ENCODE measurements at regions not wholly inside any gene's neighbourhood (a gene's known extent, or its start where the extent isn't known, plus 50 kb on each side); places are given as distances from the start of the nearest gene placed in this dataset.
"Not testable (repeated sequence)": the region's sequence is repeated elsewhere in the genome, so short reads cannot be mapped to it uniquely, and the experiment has no call there.

DNA sequence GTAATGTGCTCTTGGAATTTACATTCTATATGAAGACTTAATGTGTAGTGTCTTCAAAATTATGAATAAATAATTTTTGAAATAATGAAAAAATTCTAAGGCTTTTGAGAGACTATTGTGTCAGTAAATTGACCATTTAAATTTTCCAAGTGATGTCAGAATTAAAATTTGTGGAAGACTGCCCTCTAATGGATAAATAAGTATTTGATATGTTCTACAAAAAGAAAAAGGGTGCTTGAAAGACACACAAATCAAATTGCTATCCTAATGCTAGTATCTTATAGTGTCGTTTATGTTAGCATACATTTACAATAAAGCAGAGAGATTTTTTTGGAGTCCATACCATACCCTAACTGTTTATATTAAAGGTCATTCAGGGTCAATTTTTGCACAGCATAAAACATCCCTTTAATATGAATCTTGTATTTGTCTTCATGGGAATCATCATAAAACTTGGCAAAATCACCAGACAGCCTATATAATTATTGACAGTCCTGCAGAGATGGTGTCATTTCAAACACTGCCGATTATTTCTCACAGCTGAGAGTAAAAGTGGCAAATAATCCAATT lies 120.8 kb upstream of the SLC27A6 start:
- Histone ChIP-seq H3K27ac (ENCODE audit: low read depth in 2 of 2, low read length in 1 of 2) (no peak overlapping the region), H3K4me3 (ENCODE audit: low read depth in 1 of 2, low read length in 2 of 2) (no peak overlapping the region), H3K36me3 (ENCODE audit: control insufficient read depth in 2 of 2, insufficient read depth in 2 of 2, low read length in 1 of 2) (no peaks in the 10 kb centered on the region), H3K4me1 (ENCODE audit: control insufficient read depth in 2 of 2, insufficient read depth in 2 of 2, low read length in 1 of 2) (no peaks in the 10 kb centered on the region), H3K27me3 (ENCODE audit: control insufficient read depth in 1 of 2, insufficient read depth in 2 of 2, low read length in 2 of 2) (no peaks in the 10 kb centered on the region), H3K9me3 (ENCODE audit: control insufficient read depth in 2 of 2, insufficient read depth in 1 of 2, low read depth in 1 of 2, low read length in 1 of 2) (peaks cover 0 to 2% of the 10 kb centered on the region in 2 donors)
- WGBS, 2 donors = 24 to 30% methylated on average over 2 of the region's 2 CpGs

DNA sequence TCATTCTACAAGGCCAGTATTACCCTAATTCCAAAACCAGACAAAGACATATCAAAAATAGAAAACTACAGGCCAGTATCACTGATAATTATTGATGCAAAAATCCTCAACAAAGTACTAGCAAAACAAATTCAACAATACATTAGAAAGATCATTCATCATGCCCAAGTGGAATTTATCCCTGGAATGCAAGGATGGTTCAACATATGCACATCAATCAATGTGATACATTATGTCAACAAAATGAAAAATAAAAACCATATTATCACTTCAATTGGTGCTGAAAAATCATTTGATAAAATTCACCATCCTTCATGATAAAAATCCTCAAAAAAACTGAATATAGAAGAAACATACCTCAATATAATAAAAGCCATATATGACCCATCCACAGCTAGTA lies 115.2 kb upstream of the SLC27A6 start:
- Histone ChIP-seq H3K36me3 (ENCODE audit: control insufficient read depth in 2 of 2, insufficient read depth in 2 of 2, low read length in 1 of 2) (no peaks in the 10 kb centered on the region), H3K27ac (ENCODE audit: low read depth in 2 of 2, low read length in 1 of 2) (no peak overlapping the region)

DNA sequence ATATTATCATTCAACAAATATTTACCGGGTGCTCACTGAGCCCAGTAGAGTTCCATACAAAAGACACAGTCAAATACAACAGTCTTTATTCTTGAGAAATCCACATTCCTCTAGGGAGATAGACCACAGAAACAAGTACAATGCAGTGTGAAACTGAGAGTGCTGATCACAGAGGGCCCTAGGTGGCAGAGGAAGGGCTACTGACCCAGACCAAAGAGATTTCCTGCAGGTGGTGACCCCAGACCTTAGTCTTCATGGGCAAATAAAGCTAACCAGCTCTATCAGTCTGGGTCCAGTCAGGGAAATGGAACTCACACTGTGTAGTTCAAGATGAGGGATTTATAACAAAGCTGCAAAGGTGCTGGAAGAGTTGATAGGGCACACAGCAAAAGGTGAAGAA lies 110.4 kb upstream of the SLC27A6 start:
- Histone ChIP-seq H3K4me1 (ENCODE audit: control insufficient read depth in 2 of 2, insufficient read depth in 2 of 2, low read length in 1 of 2) (no peaks in the 10 kb centered on the region), H3K27me3 (ENCODE audit: control insufficient read depth in 1 of 2, insufficient read depth in 2 of 2, low read length in 2 of 2) (no peaks in the 10 kb centered on the region), H3K9me3 (ENCODE audit: control insufficient read depth in 2 of 2, insufficient read depth in 1 of 2, low read depth in 1 of 2, low read length in 1 of 2) (no peaks in the 10 kb centered on the region), H3K27ac (ENCODE audit: low read depth in 2 of 2, low read length in 1 of 2) (no peak overlapping the region), H3K4me3 (ENCODE audit: low read depth in 1 of 2, low read length in 2 of 2) (no peak overlapping the region), H3K36me3 (ENCODE audit: control insufficient read depth in 2 of 2, insufficient read depth in 2 of 2, low read length in 1 of 2) (no peaks in the 10 kb centered on the region)
- WGBS, 2 donors = 85 to 88% methylated on average over 1 of the region's 1 CpG

More for the DNA sequence above, 115.2 kb upstream of the SLC27A6 start:
- Histone ChIP-seq H3K4me3 (ENCODE audit: low read depth in 1 of 2, low read length in 2 of 2) (no peak overlapping the region), H3K9me3 (ENCODE audit: control insufficient read depth in 2 of 2, insufficient read depth in 1 of 2, low read depth in 1 of 2, low read length in 1 of 2) (peaks cover 0 to 2% of the 10 kb centered on the region in 2 donors), H3K4me1 (ENCODE audit: control insufficient read depth in 2 of 2, insufficient read depth in 2 of 2, low read length in 1 of 2) (no peaks in the 10 kb centered on the region), H3K27me3 (ENCODE audit: control insufficient read depth in 1 of 2, insufficient read depth in 2 of 2, low read length in 2 of 2) (no peaks in the 10 kb centered on the region)

DNA sequence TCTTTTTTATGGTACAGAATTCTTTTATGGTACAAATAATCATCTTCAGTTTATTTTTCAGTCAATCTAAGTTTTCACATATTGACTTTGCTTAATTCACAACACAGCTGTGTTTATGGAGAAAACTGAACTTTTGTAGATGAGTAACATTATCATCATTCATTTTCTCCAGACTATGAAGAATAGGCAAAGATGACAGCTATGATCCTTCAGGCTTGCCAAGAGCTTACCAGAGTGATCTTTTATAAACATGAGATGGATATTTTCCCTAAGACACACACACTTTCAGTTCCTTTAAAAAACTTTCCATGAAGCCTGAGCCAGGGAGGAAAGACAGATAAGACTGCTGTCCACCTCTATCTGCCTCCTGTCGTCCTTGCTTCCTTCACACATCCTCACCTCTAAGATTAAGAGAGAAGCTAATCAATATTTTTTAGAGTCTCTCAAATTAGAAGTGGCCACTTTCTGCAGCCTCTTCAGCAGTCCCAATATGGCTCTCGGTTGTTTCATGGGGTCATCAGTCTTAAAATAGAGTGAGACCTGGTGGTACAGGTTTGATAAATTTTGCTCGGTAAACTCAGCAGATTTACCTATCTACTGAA lies 108.1 kb upstream of the SLC27A6 start:
- 46 to 54% methylated on average over 3 of the region's 3 CpGs for WGBS, 2 donors

DNA sequence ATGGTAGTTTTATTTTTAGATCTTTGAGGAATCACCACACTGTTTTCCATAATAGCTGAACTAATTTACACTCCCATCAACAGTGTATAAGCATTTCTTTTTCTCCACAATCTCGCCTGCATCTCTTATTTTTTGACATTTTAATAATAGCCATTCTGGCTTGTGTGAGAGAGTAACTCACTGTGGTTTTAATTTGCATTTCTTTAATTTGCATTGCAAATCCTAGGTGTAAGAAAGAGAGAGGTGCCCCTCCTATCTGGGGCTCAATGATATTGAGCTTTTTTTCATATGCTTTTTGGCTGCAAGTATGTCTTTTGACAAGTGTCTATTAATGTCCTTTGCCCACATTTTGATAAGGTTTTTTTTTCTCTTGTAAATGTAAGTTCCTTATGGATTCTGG lies 106.3 kb upstream of the SLC27A6 start:
- WGBS, 2 donors = 84 to 85% methylated on average over 1 of the region's 1 CpG
- Histone ChIP-seq H3K4me3 (ENCODE audit: low read depth in 1 of 2, low read length in 2 of 2) (no peak overlapping the region), H3K36me3 (ENCODE audit: control insufficient read depth in 2 of 2, insufficient read depth in 2 of 2, low read length in 1 of 2) (no peaks in the 10 kb centered on the region), H3K4me1 (ENCODE audit: control insufficient read depth in 2 of 2, insufficient read depth in 2 of 2, low read length in 1 of 2) (no peaks in the 10 kb centered on the region), H3K9me3 (ENCODE audit: control insufficient read depth in 2 of 2, insufficient read depth in 1 of 2, low read depth in 1 of 2, low read length in 1 of 2) (no peaks in the 10 kb centered on the region), H3K27ac (ENCODE audit: low read depth in 2 of 2, low read length in 1 of 2) (no peak overlapping the region), H3K27me3 (ENCODE audit: control insufficient read depth in 1 of 2, insufficient read depth in 2 of 2, low read length in 2 of 2) (no peaks in the 10 kb centered on the region)

More for the DNA sequence above, 108.1 kb upstream of the SLC27A6 start:
- Histone ChIP-seq H3K9me3 (ENCODE audit: control insufficient read depth in 2 of 2, insufficient read depth in 1 of 2, low read depth in 1 of 2, low read length in 1 of 2) (no peaks in the 10 kb centered on the region), H3K4me3 (ENCODE audit: low read depth in 1 of 2, low read length in 2 of 2) (no peak overlapping the region), H3K27me3 (ENCODE audit: control insufficient read depth in 1 of 2, insufficient read depth in 2 of 2, low read length in 2 of 2) (no peaks in the 10 kb centered on the region), H3K27ac (ENCODE audit: low read depth in 2 of 2, low read length in 1 of 2) (no peak overlapping the region), H3K36me3 (ENCODE audit: control insufficient read depth in 2 of 2, insufficient read depth in 2 of 2, low read length in 1 of 2) (no peaks in the 10 kb centered on the region), H3K4me1 (ENCODE audit: control insufficient read depth in 2 of 2, insufficient read depth in 2 of 2, low read length in 1 of 2) (no peaks in the 10 kb centered on the region)

DNA sequence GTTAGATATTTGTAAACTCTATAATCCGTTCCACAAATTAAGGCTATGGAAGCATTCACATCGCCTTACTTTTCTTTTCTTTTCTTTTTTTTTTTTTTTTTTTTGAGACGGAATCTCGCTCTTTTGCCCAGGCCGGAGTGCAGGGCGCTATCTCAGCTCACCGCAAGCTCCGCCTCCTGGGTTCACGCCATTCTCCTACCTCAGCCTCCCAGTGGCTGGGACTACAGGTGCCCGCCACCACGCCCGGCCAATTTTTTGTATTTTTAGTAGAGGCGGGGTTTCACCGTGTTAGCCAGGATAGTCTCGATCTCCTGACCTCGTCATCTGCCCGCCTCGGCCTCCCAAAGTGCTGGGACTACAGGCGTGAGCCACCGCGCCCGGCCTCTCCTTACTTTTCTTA lies 104.1 kb upstream of the SLC27A6 start:
- not testable (repeated sequence) for H3K27ac ChIP-seq (ENCODE audit: low read depth in 2 of 2, low read length in 1 of 2); H3K4me3 ChIP-seq (ENCODE audit: low read depth in 1 of 2, low read length in 2 of 2); H3K27me3 ChIP-seq (ENCODE audit: control insufficient read depth in 1 of 2, insufficient read depth in 2 of 2, low read length in 2 of 2); H3K4me1 ChIP-seq (ENCODE audit: control insufficient read depth in 2 of 2, insufficient read depth in 2 of 2, low read length in 1 of 2); H3K36me3 ChIP-seq (ENCODE audit: control insufficient read depth in 2 of 2, insufficient read depth in 2 of 2, low read length in 1 of 2); H3K9me3 ChIP-seq (ENCODE audit: control insufficient read depth in 2 of 2, insufficient read depth in 1 of 2, low read depth in 1 of 2, low read length in 1 of 2)
- WGBS, 2 donors = 94% methylated on average over 22 of the region's 22 CpGs

DNA sequence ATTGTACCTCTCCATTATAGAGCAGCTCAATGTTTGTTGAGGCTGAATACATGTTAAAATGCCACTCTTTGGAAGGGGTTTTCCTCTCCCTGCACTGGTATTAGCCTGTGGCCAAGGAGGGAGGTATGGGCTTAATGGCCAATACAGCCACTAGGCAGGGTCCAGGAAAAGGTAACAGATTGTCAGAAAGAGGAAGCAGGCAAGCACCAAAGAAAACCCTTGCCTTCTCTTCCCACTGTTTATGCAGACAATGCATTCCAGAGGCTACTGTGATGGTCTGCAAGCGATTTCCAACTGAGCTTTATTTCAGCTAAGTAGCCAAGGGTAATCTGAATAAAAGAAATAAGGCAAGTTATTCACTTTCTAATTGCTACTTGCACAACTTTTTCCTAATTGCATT lies 95.3 kb upstream of the SLC27A6 start:
- Histone ChIP-seq H3K27me3 (ENCODE audit: control insufficient read depth in 1 of 2, insufficient read depth in 2 of 2, low read length in 2 of 2) (no peaks in the 10 kb centered on the region), H3K36me3 (ENCODE audit: control insufficient read depth in 2 of 2, insufficient read depth in 2 of 2, low read length in 1 of 2) (no peaks in the 10 kb centered on the region), H3K4me3 (ENCODE audit: low read depth in 1 of 2, low read length in 2 of 2) (no peak overlapping the region), H3K4me1 (ENCODE audit: control insufficient read depth in 2 of 2, insufficient read depth in 2 of 2, low read length in 1 of 2) (no peaks in the 10 kb centered on the region), H3K9me3 (ENCODE audit: control insufficient read depth in 2 of 2, insufficient read depth in 1 of 2, low read depth in 1 of 2, low read length in 1 of 2) (no peaks in the 10 kb centered on the region), H3K27ac (ENCODE audit: low read depth in 2 of 2, low read length in 1 of 2) (no peak overlapping the region)
- WGBS, 2 donors = 33 to 44% methylated on average over 1 of the region's 1 CpG

DNA sequence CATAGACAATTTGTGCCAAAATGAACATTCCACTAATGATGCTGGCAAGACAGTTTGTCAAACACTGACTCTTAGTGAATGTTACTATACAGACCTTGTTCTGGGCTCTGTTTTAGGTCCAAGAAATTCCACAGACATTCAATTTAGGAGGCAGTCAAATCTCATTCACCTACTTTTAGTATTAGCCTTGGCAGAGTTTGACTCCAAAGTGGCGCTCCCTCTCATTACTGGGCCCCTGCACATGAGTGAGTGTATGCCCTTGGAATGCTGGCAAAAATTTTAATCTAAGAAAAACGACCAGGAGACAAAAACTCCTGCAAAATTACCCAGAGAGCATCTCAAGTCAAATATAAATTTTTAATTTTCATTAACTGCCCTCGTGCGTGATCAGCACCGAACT lies 94.9 kb upstream of the SLC27A6 start:
- Histone ChIP-seq H3K4me3 (ENCODE audit: low read depth in 1 of 2, low read length in 2 of 2) (no peak overlapping the region), H3K4me1 (ENCODE audit: control insufficient read depth in 2 of 2, insufficient read depth in 2 of 2, low read length in 1 of 2) (no peaks in the 10 kb centered on the region), H3K27ac (ENCODE audit: low read depth in 2 of 2, low read length in 1 of 2) (no peak overlapping the region), H3K27me3 (ENCODE audit: control insufficient read depth in 1 of 2, insufficient read depth in 2 of 2, low read length in 2 of 2) (no peaks in the 10 kb centered on the region), H3K9me3 (ENCODE audit: control insufficient read depth in 2 of 2, insufficient read depth in 1 of 2, low read depth in 1 of 2, low read length in 1 of 2) (no peaks in the 10 kb centered on the region), H3K36me3 (ENCODE audit: control insufficient read depth in 2 of 2, insufficient read depth in 2 of 2, low read length in 1 of 2) (no peaks in the 10 kb centered on the region)
- 61 to 62% methylated on average over 5 of the region's 5 CpGs for WGBS, 2 donors

DNA sequence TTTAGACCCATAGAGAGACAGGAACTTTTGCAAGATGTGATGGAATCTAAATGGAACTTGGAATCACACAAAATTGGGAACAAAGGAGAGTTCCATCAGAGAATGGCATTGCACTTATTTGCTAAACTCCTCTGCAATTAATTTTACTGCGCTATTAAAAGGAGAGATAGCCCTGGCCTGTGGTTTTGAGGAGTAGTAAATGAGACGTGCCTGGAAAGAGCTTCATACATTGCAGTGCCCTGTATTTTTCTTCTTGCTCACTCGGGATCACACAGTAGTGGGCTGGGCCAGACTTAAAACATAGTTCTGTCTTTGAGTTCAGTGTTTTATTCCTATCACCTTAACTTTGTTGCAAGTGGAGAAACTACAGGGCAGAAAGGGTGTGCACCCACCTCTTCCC lies 94.4 kb upstream of the SLC27A6 start:
- H3K4me1 ChIP-seq (ENCODE audit: control insufficient read depth in 2 of 2, insufficient read depth in 2 of 2, low read length in 1 of 2) = no peaks in the 10 kb centered on the region
- 73 to 81% methylated on average over 3 of the region's 3 CpGs for WGBS, 2 donors
- no peaks in the 10 kb centered on the region for H3K9me3 ChIP-seq (ENCODE audit: control insufficient read depth in 2 of 2, insufficient read depth in 1 of 2, low read depth in 1 of 2, low read length in 1 of 2)
- H3K4me3 ChIP-seq (ENCODE audit: low read depth in 1 of 2, low read length in 2 of 2) = no peak overlapping the region
- H3K27ac ChIP-seq (ENCODE audit: low read depth in 2 of 2, low read length in 1 of 2) = no peak overlapping the region
- no peaks in the 10 kb centered on the region for H3K36me3 ChIP-seq (ENCODE audit: control insufficient read depth in 2 of 2, insufficient read depth in 2 of 2, low read length in 1 of 2)
- H3K27me3 ChIP-seq (ENCODE audit: control insufficient read depth in 1 of 2, insufficient read depth in 2 of 2, low read length in 2 of 2) = no peaks in the 10 kb centered on the region
